GM12878 (cell line): ENCODE measurements at regions not wholly inside any gene's neighbourhood (a gene's known extent, or its start where the extent isn't known, plus 50 kb on each side); places are given as distances from the start of the nearest gene placed in this dataset.

Experiments
- ATAC-seq: fragments of 200-7000 bp; cut with Tn5 transposase; 3 replicates; pipeline ENCODE4 v1.9.1; 2020; ENCODE audit warnings: mild to moderate bottlenecking, moderate library complexity
- BruUV-seq: library from RNA; stranded (reverse); fragments of 400-500 nt; replicated peaks from 2 replicates; lab custom pipeline; 2021; lab: Mats Ljungman, UMichigan
- CTCF ChIA-PET: fragments of 300-600 bp; sonication (Branson Sonifier 250); formaldehyde crosslinking; extraction: SDS; loops from one replicate; lab custom pipeline; 2021; ENCODE audit warnings: inconsistent platforms; lab: Yijun Ruan, JAX
- POLR2A ChIA-PET: fragments of 350-600 bp; formaldehyde crosslinking; extraction: SDS; loops from one replicate; lab custom pipeline; 2021; ENCODE audit warnings: inconsistent platforms; lab: Charles Lee
- RAD21 ChIA-PET: fragments of 300-600 bp; sonication (Branson Sonifier 250); formaldehyde crosslinking; loops from one replicate; lab custom pipeline; 2023; ENCODE audit warnings: antibody characterized with exemption; ENCODE audit not compliant: unreplicated experiment; lab: Charles Lee
- SMC1A ChIA-PET: fragments of 300-600 bp; sonication (Branson Sonifier 250); formaldehyde crosslinking; loops from one replicate; lab custom pipeline; 2023; ENCODE audit not compliant: unreplicated experiment, uncharacterized antibody; lab: Charles Lee
- DNase-seq: peaks from one replicate; pipeline ENCODE4 v3.0.0-alpha.2; 2011; ENCODE audit warnings: low read depth, low spot score
- FAIRE-seq: peaks from 3 replicates; lab custom pipeline; 2011; peaks lifted over from hg19 to GRCh38; lab: Jason Lieb, UNC
- H2AFZ ChIP-seq: 2 replicates; pipeline ENCODE4 v1.6.0; 2011; ENCODE audit warnings: low read depth, low read length, control low read depth; ENCODE audit not compliant: control insufficient read depth
- H3K27ac ChIP-seq: 2 replicates; pipeline ENCODE4 v1.5.1; 2011; ENCODE audit warnings: control low read depth; ENCODE audit not compliant: control insufficient read depth, insufficient read depth
- H3K27me3 ChIP-seq, 2 experiments: replicated peaks in 1 of 2; 2 replicates each; pipeline versions ENCODE4 v1.6.0 to v1.6.1; 2011; ENCODE audit warnings: low read length in 1 of 2; ENCODE audit not compliant: control insufficient read depth in 2 of 2, insufficient read depth in 2 of 2
- H3K36me3 ChIP-seq, 2 experiments: 2 replicates each; pipeline ENCODE4 v1.5.1; 2011; ENCODE audit warnings: low read length in 1 of 2; ENCODE audit not compliant: control insufficient read depth in 2 of 2, insufficient read depth in 2 of 2
- H3K4me1 ChIP-seq: 2 replicates; pipeline ENCODE4 v1.6.1; 2011; ENCODE audit warnings: mild to moderate bottlenecking, low read length, moderate library complexity, mixed read lengths; ENCODE audit not compliant: control insufficient read depth, insufficient read depth
- H3K4me2 ChIP-seq: 2 replicates; pipeline ENCODE4 v1.6.0; 2011; ENCODE audit warnings: control low read depth; ENCODE audit not compliant: control insufficient read depth, insufficient read depth
- H3K4me3 ChIP-seq: fragments of 200-600 bp; sonication (generic); 2 replicates; pipeline ENCODE4 v1.5.1; 2016
- H3K79me2 ChIP-seq: 2 replicates; pipeline ENCODE4 v1.6.0; 2011; ENCODE audit warnings: low read length; ENCODE audit not compliant: control insufficient read depth, insufficient read depth
- H3K9ac ChIP-seq: 2 replicates; pipeline ENCODE4 v1.8.0; 2011; ENCODE audit warnings: low read length, control low read depth, mixed read lengths; ENCODE audit not compliant: control insufficient read depth, insufficient read depth
- H3K9me3 ChIP-seq: replicated peaks from 3 replicates; pipeline ENCODE4 v1.5.1; 2011; ENCODE audit warnings: mild to moderate bottlenecking, low read length; ENCODE audit not compliant: control insufficient read depth, insufficient read depth
- H4K20me1 ChIP-seq: 2 replicates; pipeline ENCODE4 v1.6.0; 2011; ENCODE audit not compliant: control insufficient read depth, insufficient read depth
- CHD1 ChIP-seq: IDR thresholded peaks from 2 replicates; pipeline ENCODE4 v1.6.1; 2012; ENCODE audit warnings: low read depth, low read length, improper control_type of control experiment
- CREB1 ChIP-seq: IDR thresholded peaks from 2 replicates; pipeline ENCODE4 v1.6.1; 2012; ENCODE audit warnings: low read depth, mild to moderate bottlenecking, inconsistent platforms
- DPF2 ChIP-seq: fragments of 450-650 bp; IDR thresholded peaks from 2 replicates; pipeline ENCODE4 v1.6.1; 2017; ENCODE audit warnings: mild to moderate bottlenecking
- KLF5 ChIP-seq: fragments of 450-650 bp; IDR thresholded peaks from 2 replicates; pipeline ENCODE4 v1.6.1; 2014; ENCODE audit warnings: mild to moderate bottlenecking; ENCODE audit not compliant: partially characterized antibody
- LARP7 ChIP-seq: fragments of 450-650 bp; IDR thresholded peaks from 2 replicates; pipeline ENCODE4 v1.6.1; 2017; ENCODE audit warnings: mild to moderate bottlenecking
- POLR2AphosphoS2 ChIP-seq: IDR thresholded peaks from 2 replicates; pipeline ENCODE4 v1.6.1; 2011; ENCODE audit warnings: low read depth, mild to moderate bottlenecking, low read length, improper control_type of control experiment, moderate library complexity
- TCF12 ChIP-seq: IDR thresholded peaks from 2 replicates; pipeline ENCODE4 v1.6.1; 2011; ENCODE audit warnings: low read depth, mild to moderate bottlenecking, low read length
- ZNF217 ChIP-seq: fragments of 450-650 bp; IDR thresholded peaks from 2 replicates; pipeline ENCODE4 v1.6.1; 2017; ENCODE audit warnings: antibody characterized with exemption, mild to moderate bottlenecking
- WGBS: methylation state at CpG from one replicate; pipeline ENCODE4 v1.1.6; 2016; ENCODE audit warnings: low lambda C conversion rate; ENCODE audit not compliant: insufficient replicate concordance, insufficient coverage; ENCODE audit errors: missing lambda C conversion rate; 5-methylcytosine and 5-hydroxymethylcytosine counted together
- in situ Hi-C: fragments of 300-500 bp; cut with MboI; formaldehyde crosslinking; loops from 9 replicates; pipeline ENCODE4 v1.14.3; 2018; ENCODE audit warnings: mixed read lengths
- intact Hi-C: fragments of 100-400 bp; cut with micrococcal nuclease; formaldehyde crosslinking; loops from one replicate; pipeline ENCODE4 v1.14.2; 2022; ENCODE audit not compliant: unreplicated experiment
- TF ChIP-seq, protein P1 (sequence below): IDR thresholded peaks from 2 replicates; pipeline ENCODE4 v1.6.1; 2012; ENCODE audit warnings: mild to moderate bottlenecking, low read depth, low read length

DNA sequence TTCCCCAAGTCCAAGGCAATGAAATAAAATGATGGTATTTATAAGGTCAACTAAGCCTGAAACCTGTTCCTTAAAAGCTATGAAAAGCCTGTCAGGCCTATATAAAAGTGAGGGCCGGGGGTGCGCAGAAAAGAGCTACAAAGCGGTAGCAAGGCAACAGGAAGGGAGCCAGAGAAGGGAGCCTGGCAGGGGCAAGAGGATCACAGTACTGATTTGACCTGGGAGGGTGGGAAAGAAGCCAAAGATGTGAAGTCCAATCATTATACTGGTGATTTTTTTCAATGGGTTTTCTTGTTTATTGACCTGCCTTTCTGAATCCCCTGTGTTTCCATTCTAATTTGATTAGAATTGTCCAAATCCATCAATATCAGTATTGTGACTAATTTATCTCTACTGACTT lies 64.3 kb upstream of the STT3B start:
- no peaks in the 10 kb centered on the region for H3K27me3 ChIP-seq
- no peaks in the 10 kb centered on the region; the same call in 2 of the 3 replicates for H3K9me3 ChIP-seq
- CTCF ChIA-PET: no interaction called here
- no peak overlapping the region for H3K4me2 ChIP-seq
- H2AFZ ChIP-seq: no peak overlapping the region
- H3K79me2 ChIP-seq: no peaks in the 10 kb centered on the region
- no peaks in the 10 kb centered on the region for H3K4me1 ChIP-seq
- FAIRE-seq (no peak), ATAC-seq (no peak), DNase-seq (no peak)
- SMC1A ChIA-PET: interaction anchor here (1.1 to 2.0 kb wide), 4 partner anchors 18 to 64 kb away, joined by 3 to 8 read pairs (median 4); partner anchors contain the start of gene STT3B
- in situ Hi-C loops (no loop called here), intact Hi-C loops (no loop called here)
- H4K20me1 ChIP-seq: no peaks in the 10 kb centered on the region
- 73% methylated on average over 3 of the region's 3 CpGs for WGBS
- no peaks in the 10 kb centered on the region for H3K36me3 ChIP-seq
- no peak overlapping the region for H3K4me3 ChIP-seq
- POLR2A ChIA-PET: interaction anchor here (1.2 to 1.4 kb wide), 2 partner anchors 35 to 63 kb away, joined by 3 read pairs; no protein-coding TSS in a partner anchor
- no peak overlapping the region for H3K27ac ChIP-seq
- BruUV-seq: no TSS peak
- RAD21 ChIA-PET: interaction anchor here (1.0 kb wide), 1 partner anchor 30 kb away, joined by 3 read pairs; no protein-coding TSS in a partner anchor
- TF ChIP-seq, protein P1, sequence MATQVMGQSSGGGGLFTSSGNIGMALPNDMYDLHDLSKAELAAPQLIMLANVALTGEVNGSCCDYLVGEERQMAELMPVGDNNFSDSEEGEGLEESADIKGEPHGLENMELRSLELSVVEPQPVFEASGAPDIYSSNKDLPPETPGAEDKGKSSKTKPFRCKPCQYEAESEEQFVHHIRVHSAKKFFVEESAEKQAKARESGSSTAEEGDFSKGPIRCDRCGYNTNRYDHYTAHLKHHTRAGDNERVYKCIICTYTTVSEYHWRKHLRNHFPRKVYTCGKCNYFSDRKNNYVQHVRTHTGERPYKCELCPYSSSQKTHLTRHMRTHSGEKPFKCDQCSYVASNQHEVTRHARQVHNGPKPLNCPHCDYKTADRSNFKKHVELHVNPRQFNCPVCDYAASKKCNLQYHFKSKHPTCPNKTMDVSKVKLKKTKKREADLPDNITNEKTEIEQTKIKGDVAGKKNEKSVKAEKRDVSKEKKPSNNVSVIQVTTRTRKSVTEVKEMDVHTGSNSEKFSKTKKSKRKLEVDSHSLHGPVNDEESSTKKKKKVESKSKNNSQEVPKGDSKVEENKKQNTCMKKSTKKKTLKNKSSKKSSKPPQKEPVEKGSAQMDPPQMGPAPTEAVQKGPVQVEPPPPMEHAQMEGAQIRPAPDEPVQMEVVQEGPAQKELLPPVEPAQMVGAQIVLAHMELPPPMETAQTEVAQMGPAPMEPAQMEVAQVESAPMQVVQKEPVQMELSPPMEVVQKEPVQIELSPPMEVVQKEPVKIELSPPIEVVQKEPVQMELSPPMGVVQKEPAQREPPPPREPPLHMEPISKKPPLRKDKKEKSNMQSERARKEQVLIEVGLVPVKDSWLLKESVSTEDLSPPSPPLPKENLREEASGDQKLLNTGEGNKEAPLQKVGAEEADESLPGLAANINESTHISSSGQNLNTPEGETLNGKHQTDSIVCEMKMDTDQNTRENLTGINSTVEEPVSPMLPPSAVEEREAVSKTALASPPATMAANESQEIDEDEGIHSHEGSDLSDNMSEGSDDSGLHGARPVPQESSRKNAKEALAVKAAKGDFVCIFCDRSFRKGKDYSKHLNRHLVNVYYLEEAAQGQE: no peak
- TF ChIP-seq KLF5 (no peak), TCF12 (no peak), CREB1 (no peak), DPF2 (no peak), CHD1 (no peak), POLR2AphosphoS2 (no peak), ZNF217 (no peak), LARP7 (no peak)
- no peak overlapping the region for H3K9ac ChIP-seq
